H1 (cell line): ENCODE measurements at regions not wholly inside any gene's neighbourhood (a gene's known extent, or its start where the extent isn't known, plus 50 kb on each side); places are given as distances from the start of the nearest gene placed in this dataset.

Source experiments
- CTCF ChIA-PET: fragments of 300-600 bp; sonication (Branson Sonifier 250); formaldehyde crosslinking; loops from one replicate; lab custom pipeline; 2021; ENCODE audit not compliant: partially characterized antibody; lab: Charles Lee
- POLR2A ChIA-PET: fragments of 300-600 bp; sonication (Branson Sonifier 250); formaldehyde crosslinking; loops from one replicate; lab custom pipeline; 2021; ENCODE audit warnings: inconsistent platforms; ENCODE audit not compliant: partially characterized antibody; lab: Charles Lee
- DNase-seq, 2 experiments: peaks; one replicate each; pipeline versions ENCODE4 v3.0.0 to v3.0.0-alpha.2; 2010 to 2022; ENCODE audit warnings: low spot score in 2 of 2, low read depth in 1 of 2, mixed read lengths in 1 of 2
- FAIRE-seq: peaks from 2 replicates; lab custom pipeline; 2011; peaks lifted over from hg19 to GRCh38; lab: Jason Lieb, UNC
- H2AFZ ChIP-seq: 2 replicates; pipeline ENCODE4 v1.8.1; 2012; ENCODE audit warnings: low read length, inconsistent platforms
- H2AK5ac ChIP-seq: 2 replicates; pipeline ENCODE4 v1.6.1; 2013; ENCODE audit warnings: low read depth, low read length
- H2BK120ac ChIP-seq: replicated peaks from 2 replicates; pipeline ENCODE3; 2013; ENCODE audit warnings: low read depth, low read length, inconsistent platforms
- H2BK12ac ChIP-seq: 2 replicates; pipeline ENCODE4 v1.6.1; 2013; ENCODE audit warnings: low read depth, low read length
- H2BK15ac ChIP-seq: 2 replicates; pipeline ENCODE4 v1.6.1; 2013; ENCODE audit warnings: low read length
- H2BK20ac ChIP-seq: 2 replicates; pipeline ENCODE4 v1.6.1; 2013; ENCODE audit warnings: low read length
- H2BK5ac ChIP-seq: 2 replicates; pipeline ENCODE4 v1.6.1; 2013; ENCODE audit warnings: low read depth, low read length
- H3K14ac ChIP-seq: 2 replicates; pipeline ENCODE4 v1.6.1; 2013; ENCODE audit warnings: inconsistent platforms; ENCODE audit not compliant: insufficient read length
- H3K18ac ChIP-seq: 2 replicates; pipeline ENCODE4 v1.6.1; 2013; ENCODE audit warnings: low read length; ENCODE audit errors: extremely low read depth
- H3K23ac ChIP-seq: 2 replicates; pipeline ENCODE4 v1.6.1; 2013; ENCODE audit warnings: inconsistent platforms; ENCODE audit not compliant: insufficient read length
- H3K23me2 ChIP-seq: 2 replicates; pipeline ENCODE4 v1.6.1; 2013; ENCODE audit warnings: low read depth, low read length
- H3K27ac ChIP-seq: 2 replicates; pipeline ENCODE4 v1.6.1; 2011; ENCODE audit warnings: low read depth, low read length, inconsistent platforms
- H3K27me3 ChIP-seq, 4 experiments: replicated peaks in 1 of 4; 1 replicate in 1 of 4; 2 replicates in 3 of 4; pipeline versions ENCODE4 v1.6.1 to v1.8.1; 2011 to 2013; ENCODE audit warnings: low read length in 3 of 4, mild to moderate bottlenecking in 3 of 4, inconsistent platforms in 2 of 4, mixed read lengths in 2 of 4, moderate library complexity in 1 of 4; ENCODE audit not compliant: control insufficient read depth in 3 of 4, insufficient read depth in 3 of 4; ENCODE audit errors: extremely low read depth in 1 of 4
- H3K36me3 ChIP-seq, 4 experiments: 2 replicates each; pipeline versions ENCODE4 v1.6.1 to v1.8.1; 2011 to 2013; ENCODE audit warnings: mild to moderate bottlenecking in 4 of 4, low read length in 3 of 4, moderate library complexity in 2 of 4, control low read depth in 1 of 4, inconsistent platforms in 1 of 4; ENCODE audit not compliant: insufficient read depth in 4 of 4, control insufficient read depth in 2 of 4
- H3K4ac ChIP-seq: replicated peaks from 2 replicates; pipeline ENCODE3; 2013; ENCODE audit warnings: low read length, low read depth, mixed read lengths, inconsistent platforms; ENCODE audit not compliant: insufficient read length
- H3K4me1 ChIP-seq, 4 experiments: replicated peaks in 1 of 4; 1 replicate in 1 of 4; 2 replicates in 3 of 4; pipeline versions ENCODE4 v1.6.1 to v1.8.1; 2011 to 2013; ENCODE audit warnings: low read length in 3 of 4, inconsistent platforms in 2 of 4, mixed read lengths in 1 of 4; ENCODE audit not compliant: insufficient read depth in 4 of 4, control insufficient read depth in 3 of 4
- H3K4me2 ChIP-seq, 2 experiments: 2 replicates each; pipeline versions ENCODE4 v1.6.1 to v1.8.1; 2011 to 2013; ENCODE audit warnings: low read depth in 2 of 2, low read length in 2 of 2, control low read depth in 1 of 2, inconsistent platforms in 1 of 2, mild to moderate bottlenecking in 1 of 2; ENCODE audit not compliant: insufficient read depth in 1 of 2
- H3K4me3 ChIP-seq, 4 experiments: fragments of 200-600, 300-600 bp in 1 of 4; sonication (generic), shearing (Covaris generic), sonication (Bioruptor Twin) in 1 of 4; 2 replicates each; pipeline versions ENCODE4 v1.5.1 to v1.8.1; 2011 to 2016; ENCODE audit warnings: low read length in 4 of 4, low read depth in 3 of 4, control low read depth in 2 of 4, inconsistent platforms in 2 of 4, mild to moderate bottlenecking in 2 of 4, mixed read lengths in 1 of 4, moderate library complexity in 1 of 4; ENCODE audit not compliant: insufficient read depth in 2 of 4; ENCODE audit errors: extremely low read depth in 1 of 4
- H3K56ac ChIP-seq: replicated peaks from 2 replicates; pipeline ENCODE3; 2013; ENCODE audit warnings: low read depth, mild to moderate bottlenecking, mixed read lengths, low read length, inconsistent platforms; ENCODE audit not compliant: insufficient read length
- H3K79me1 ChIP-seq: 2 replicates; pipeline ENCODE4 v1.6.1; 2013; ENCODE audit warnings: low read depth, low read length, control low read depth
- H3K79me2 ChIP-seq, 2 experiments: 2 replicates each; pipeline versions ENCODE4 v1.6.1 to v1.8.1; 2012 to 2013; ENCODE audit warnings: low read length in 2 of 2, mild to moderate bottlenecking in 2 of 2, inconsistent platforms in 1 of 2; ENCODE audit not compliant: insufficient read depth in 2 of 2, control insufficient read depth in 1 of 2
- H3K9ac ChIP-seq, 4 experiments: replicated peaks in 1 of 4; 1 replicate in 1 of 4; 2 replicates in 3 of 4; pipeline versions ENCODE4 v1.6.1 to v1.8.1; 2011 to 2013; ENCODE audit warnings: low read depth in 3 of 4, low read length in 3 of 4, control low read depth in 2 of 4, mild to moderate bottlenecking in 2 of 4, moderate library complexity in 2 of 4, inconsistent platforms in 1 of 4; ENCODE audit errors: extremely low read depth in 1 of 4
- H3K9me3 ChIP-seq, 2 experiments: 2 replicates each; pipeline versions ENCODE4 v1.6.1 to v1.8.1; 2012 to 2013; ENCODE audit warnings: mild to moderate bottlenecking in 2 of 2, moderate library complexity in 2 of 2, control low read depth in 1 of 2, inconsistent platforms in 1 of 2, low read depth in 1 of 2, low read length in 1 of 2, mixed read lengths in 1 of 2; ENCODE audit not compliant: insufficient read depth in 2 of 2
- H4K20me1 ChIP-seq, 2 experiments: replicated peaks in 1 of 2; 2 replicates each; pipeline versions ENCODE3 to v1.8.1; 2011 to 2013; ENCODE audit warnings: inconsistent platforms in 2 of 2, low read length in 2 of 2, mild to moderate bottlenecking in 1 of 2; ENCODE audit not compliant: insufficient read depth in 2 of 2, control insufficient read depth in 1 of 2
- H4K5ac ChIP-seq: 2 replicates; pipeline ENCODE4 v1.6.1; 2013; ENCODE audit warnings: low read length, low read depth, mixed read lengths, inconsistent platforms; ENCODE audit not compliant: insufficient read length
- H4K8ac ChIP-seq: 2 replicates; pipeline ENCODE4 v1.8.0; 2013; ENCODE audit warnings: mild to moderate bottlenecking, moderate library complexity, low read length, inconsistent platforms; ENCODE audit not compliant: insufficient read depth; ENCODE audit errors: extremely low read depth
- H4K91ac ChIP-seq: replicated peaks from 2 replicates; pipeline ENCODE3; 2013; ENCODE audit warnings: low read length, mixed read lengths, inconsistent platforms; ENCODE audit not compliant: insufficient read length
- ATF3 ChIP-seq: IDR thresholded peaks from 2 replicates; pipeline ENCODE4 v1.6.1; 2011; ENCODE audit warnings: low read depth, mild to moderate bottlenecking, low read length; ENCODE audit not compliant: insufficient read depth
- EP300 ChIP-seq, 2 experiments: IDR thresholded peaks; 1 replicate in 1 of 2; 2 replicates in 1 of 2; pipeline ENCODE4 v1.6.1; 2011 to 2012; ENCODE audit warnings: low read depth in 2 of 2, low read length in 2 of 2, mild to moderate bottlenecking in 2 of 2, borderline replicate concordance in 1 of 2, inconsistent platforms in 1 of 2, moderate library complexity in 1 of 2
- POU5F1 ChIP-seq: IDR thresholded peaks from 2 replicates; pipeline ENCODE4 v1.6.1; 2011; ENCODE audit warnings: low read depth, mild to moderate bottlenecking, low read length, moderate library complexity
- RXRA ChIP-seq: IDR thresholded peaks from 2 replicates; pipeline ENCODE4 v1.6.1; 2011; ENCODE audit warnings: low read depth, mild to moderate bottlenecking, low read length, moderate library complexity; ENCODE audit not compliant: insufficient read depth
- TAF7 ChIP-seq: optimal IDR thresholded peaks from 2 replicates; pipeline ENCODE3; 2011; ENCODE audit warnings: low read depth, mild to moderate bottlenecking, inconsistent platforms, low read length, moderate library complexity, borderline replicate concordance

GRCh38 chr6:140970485-140970884 lies 1162.2 kb upstream of the GJE1 start:
- Histone ChIP-seq H2AK5ac (no peak overlapping the region), H2AFZ (no peak overlapping the region), H2BK120ac (no peak overlapping the region), H3K4ac (no peak overlapping the region), H3K56ac (no peak overlapping the region), H3K4me2 (no peak overlapping the region), H3K23ac (no peak overlapping the region), H2BK5ac (no peak overlapping the region), H2BK15ac (no peak overlapping the region), H3K9ac (no peak overlapping the region), H4K8ac (no peak overlapping the region), H3K14ac (no peak overlapping the region), H3K79me1 (no peaks in the 10 kb centered on the region), H3K4me3 (no peak overlapping the region), H3K27ac (no peak overlapping the region), H3K4me1 (no peaks in the 10 kb centered on the region), H2BK12ac (no peak overlapping the region), H3K9me3 (no peaks in the 10 kb centered on the region), H4K91ac (no peak overlapping the region), H3K18ac (no peak overlapping the region), H3K27me3 (no peaks in the 10 kb centered on the region), H2BK20ac (no peak overlapping the region), H3K79me2 (no peaks in the 10 kb centered on the region), H3K36me3 (no peaks in the 10 kb centered on the region), H4K5ac (no peak overlapping the region), H3K23me2 (no peaks in the 10 kb centered on the region; the same call in 1 of the 2 replicates), H4K20me1 (no peaks in the 10 kb centered on the region)
- ChIA-PET CTCF (interaction anchor here (1.2 kb wide), 1 partner anchor 107 kb away, joined by 3 read pairs; no protein-coding TSS in a partner anchor), POLR2A (no interaction called here)
- DNase-seq, result no peak
- FAIRE-seq, result no peak
- no peak for TF ChIP-seq EP300 (IDR thresholded peaks at IDR 0.05; ENCODE audit: borderline replicate concordance in 1 of 2, low read depth in 2 of 2, low read length in 2 of 2)
- no peak for TF ChIP-seq POU5F1
- TF ChIP-seq TAF7, result no peak
- TF ChIP-seq ATF3, result no peak
- no peak for TF ChIP-seq RXRA
